ENCODE measurements at regions not wholly inside any gene's neighbourhood (a gene's known extent, or its start where the extent isn't known, plus 50 kb on each side); places are given as distances from the start of the nearest gene placed in this dataset.

DNA sequence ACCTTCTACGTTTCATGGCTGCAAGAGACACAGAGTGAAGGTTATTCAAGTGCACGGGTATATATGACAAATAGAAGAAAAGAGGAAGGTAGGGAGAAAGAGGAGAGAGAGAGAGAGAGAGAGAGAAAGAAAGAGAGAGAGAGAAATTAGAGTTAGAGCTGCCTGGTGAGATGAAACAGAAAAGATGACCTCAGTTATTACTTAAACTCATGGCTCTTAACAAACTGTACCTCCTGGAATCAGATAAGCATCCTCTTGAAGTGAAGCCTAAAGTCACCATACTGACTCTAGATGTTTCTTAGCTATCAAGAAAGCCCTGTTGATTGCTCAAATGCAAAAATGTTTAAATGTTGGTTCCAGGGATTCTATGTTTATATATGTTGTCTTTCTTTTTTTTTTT, 597.7 kb upstream of the ZP4 start:
- DNase-seq, result no peak
- Histone ChIP-seq H3K27me3 (no peaks in the 10 kb centered on the region), H3K27ac (no peak overlapping the region), H3K4me1 (no peaks in the 10 kb centered on the region), H3K4me3 (no peak overlapping the region), H3K36me3 (no peaks in the 10 kb centered on the region), H3K9me3 (no peaks in the 10 kb centered on the region)
- 74 to 87% methylated on average over 2 of the region's 2 CpGs for WGBS, 2 donors
- ATAC-seq, result no peak
- intact Hi-C loops (cut with DNase I), result no loop called here
- TF ChIP-seq, protein P1, sequence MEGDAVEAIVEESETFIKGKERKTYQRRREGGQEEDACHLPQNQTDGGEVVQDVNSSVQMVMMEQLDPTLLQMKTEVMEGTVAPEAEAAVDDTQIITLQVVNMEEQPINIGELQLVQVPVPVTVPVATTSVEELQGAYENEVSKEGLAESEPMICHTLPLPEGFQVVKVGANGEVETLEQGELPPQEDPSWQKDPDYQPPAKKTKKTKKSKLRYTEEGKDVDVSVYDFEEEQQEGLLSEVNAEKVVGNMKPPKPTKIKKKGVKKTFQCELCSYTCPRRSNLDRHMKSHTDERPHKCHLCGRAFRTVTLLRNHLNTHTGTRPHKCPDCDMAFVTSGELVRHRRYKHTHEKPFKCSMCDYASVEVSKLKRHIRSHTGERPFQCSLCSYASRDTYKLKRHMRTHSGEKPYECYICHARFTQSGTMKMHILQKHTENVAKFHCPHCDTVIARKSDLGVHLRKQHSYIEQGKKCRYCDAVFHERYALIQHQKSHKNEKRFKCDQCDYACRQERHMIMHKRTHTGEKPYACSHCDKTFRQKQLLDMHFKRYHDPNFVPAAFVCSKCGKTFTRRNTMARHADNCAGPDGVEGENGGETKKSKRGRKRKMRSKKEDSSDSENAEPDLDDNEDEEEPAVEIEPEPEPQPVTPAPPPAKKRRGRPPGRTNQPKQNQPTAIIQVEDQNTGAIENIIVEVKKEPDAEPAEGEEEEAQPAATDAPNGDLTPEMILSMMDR (IDR thresholded peaks at IDR 0.05), result no peak

DNA sequence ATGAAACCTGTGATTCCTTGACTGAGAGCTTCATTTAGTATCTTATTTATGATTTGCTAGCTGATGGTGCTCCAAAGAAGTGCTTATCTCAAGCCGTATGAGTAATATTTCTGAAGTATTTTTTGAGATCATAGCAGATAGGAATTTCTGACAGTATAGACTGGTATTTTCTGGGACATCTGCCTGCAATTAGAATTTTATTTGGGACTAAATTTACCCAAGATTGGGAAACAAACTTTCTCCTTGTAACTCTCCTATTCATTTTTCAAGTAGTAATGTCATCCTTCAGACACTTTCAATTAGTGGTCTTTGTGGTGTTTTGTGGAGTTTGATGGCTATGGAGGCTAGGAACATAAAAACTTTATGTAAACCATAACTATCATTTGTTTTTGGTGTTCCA, 597.2 kb upstream of the ZP4 start:
- no peak overlapping the region for H3K27ac ChIP-seq
- ATAC-seq, result no peak
- no peaks in the 10 kb centered on the region for H3K4me1 ChIP-seq
- H3K9me3 ChIP-seq, result no peaks in the 10 kb centered on the region
- no peak for DNase-seq
- H3K27me3 ChIP-seq, result no peaks in the 10 kb centered on the region
- TF ChIP-seq, protein P1 (IDR thresholded peaks at IDR 0.05), result no peak
- H3K36me3 ChIP-seq, result no peaks in the 10 kb centered on the region
- intact Hi-C loops (cut with DNase I), result no loop called here
- no peak overlapping the region for H3K4me3 ChIP-seq
- 76 to 89% methylated on average over 1 of the region's 1 CpG for WGBS, 2 donors

DNA sequence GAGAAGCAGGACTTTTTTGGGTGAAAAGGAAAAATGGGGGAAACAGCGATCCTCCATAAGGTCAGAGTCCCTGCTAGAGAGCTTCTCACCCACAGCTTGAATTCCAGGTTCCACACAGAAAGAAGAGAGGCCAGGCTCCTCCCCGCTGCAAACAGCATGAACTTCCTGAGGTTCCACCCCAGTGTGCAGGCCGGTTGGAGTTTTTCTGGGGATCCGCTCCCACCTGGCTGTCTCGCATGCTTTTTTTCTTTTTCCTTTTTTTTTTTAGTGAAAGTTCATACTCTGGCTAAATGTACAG, 595.1 kb upstream of the ZP4 start:
- no peak for DNase-seq

DNA sequence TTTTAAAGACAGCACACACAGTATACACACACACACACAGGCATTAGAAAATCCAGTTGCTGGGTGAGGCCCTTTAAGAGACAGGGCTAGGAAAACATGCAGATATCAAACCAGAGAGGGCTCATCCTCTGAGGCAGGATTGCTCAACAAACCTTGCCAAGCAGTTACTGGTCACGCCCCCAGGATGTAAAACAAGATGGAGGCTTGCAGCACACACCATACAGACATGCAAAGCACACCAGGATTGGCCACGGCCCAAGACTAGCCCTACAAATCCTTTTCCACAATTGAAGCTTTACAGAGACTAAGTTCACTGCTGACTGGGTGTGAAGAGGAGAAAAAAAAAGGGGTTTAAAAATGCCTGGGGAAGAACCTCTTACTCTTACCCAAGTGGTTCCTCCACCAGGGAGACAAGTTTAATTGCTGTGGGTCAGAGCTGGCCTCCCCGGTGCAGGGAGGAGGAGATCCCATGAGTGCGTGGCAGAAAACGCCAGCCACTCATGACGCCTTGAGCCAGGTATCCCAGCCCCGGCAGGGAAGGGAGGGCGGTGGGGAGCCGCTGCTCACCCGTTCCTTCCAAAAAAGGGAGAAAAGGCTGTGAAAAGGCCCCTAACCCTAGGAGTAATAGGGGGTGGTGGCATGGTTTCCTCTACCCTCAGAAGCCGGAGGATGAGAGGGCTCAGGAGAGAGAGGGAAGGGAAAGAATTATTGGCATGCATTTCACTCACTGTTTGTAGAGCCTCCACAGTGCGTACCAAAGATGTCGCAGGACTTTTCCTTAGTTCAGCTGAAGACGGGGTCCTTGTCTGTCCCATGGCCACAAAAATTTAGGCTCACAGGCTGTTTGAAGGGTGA, 594.6 kb upstream of the ZP4 start:
- H3K36me3 ChIP-seq, result no peaks in the 10 kb centered on the region
- peak overlapping the region in 2 of 10 donors; percentile 10 to 36 for H3K4me3 ChIP-seq
- intact Hi-C loops (cut with DNase I), result no loop called here
- TF ChIP-seq, protein P1 (IDR thresholded peaks at IDR 0.05), result no peak
- peak overlapping the region in 1 of 10 donors; percentile 41 for H3K27ac ChIP-seq
- no peaks in the 10 kb centered on the region for H3K27me3 ChIP-seq
- DNase-seq, result no peak
- H3K4me1 ChIP-seq, result no peaks in the 10 kb centered on the region
- no peaks in the 10 kb centered on the region for H3K9me3 ChIP-seq
- no peak for ATAC-seq
- WGBS, 2 donors, result 79 to 82% methylated on average over 14 of the region's 14 CpGs

More for the DNA sequence above, 595.1 kb upstream of the ZP4 start:
- ATAC-seq, result peak in 1 of 8 donors; percentile 56
- Histone ChIP-seq H3K27me3 (no peaks in the 10 kb centered on the region), H3K9me3 (no peaks in the 10 kb centered on the region), H3K4me3 (peak overlapping the region in 1 of 10 donors; percentile 36), H3K36me3 (no peaks in the 10 kb centered on the region), H3K4me1 (no peaks in the 10 kb centered on the region), H3K27ac (peak overlapping the region in 1 of 10 donors; percentile 41)
- TF ChIP-seq, protein P1 (IDR thresholded peaks at IDR 0.05), result no peak
- intact Hi-C loops (cut with DNase I), result no loop called here
- WGBS, 2 donors, result 74 to 75% methylated on average over 5 of the region's 5 CpGs

Data from heart right ventricle (tissue), 16 donors.